WTC11 (cell line): ENCODE measurements at regions not wholly inside any gene's neighbourhood (a gene's known extent, or its start where the extent isn't known, plus 50 kb on each side); places are given as distances from the start of the nearest gene placed in this dataset.
"Not testable (repeated sequence)": the region's sequence is repeated elsewhere in the genome, so short reads cannot be mapped to it uniquely, and the experiment has no call there.

ENCODE experiments used
- ATAC-seq: fragments of 200-7000 bp; cut with Tn5 transposase; 2 replicates; pipeline ENCODE4 v1.10.0; 2021; ENCODE audit warnings: mild to moderate bottlenecking, moderate library complexity
- CTCF ChIA-PET: fragments of 300-600 bp; sonication (Branson Sonifier 250); formaldehyde crosslinking; loops from one replicate; lab custom pipeline; 2021; ENCODE audit warnings: antibody characterized with exemption; lab: Charles Lee
- POLR2A ChIA-PET: fragments of 350-600 bp; sonication (Branson Sonifier 250); formaldehyde crosslinking; loops from one replicate; lab custom pipeline; 2021; ENCODE audit warnings: antibody characterized with exemption; lab: Charles Lee
- DNase-seq: peaks from one replicate; pipeline ENCODE4 v3.0.0; 2021; ENCODE audit warnings: low spot score
- H3K27ac Mint-ChIP-seq: 2 replicates; pipeline ENCODE4 v1.8.0; 2021; ENCODE audit warnings: mixed read lengths
- H3K27me3 Mint-ChIP-seq: 2 replicates; pipeline ENCODE4 v1.8.0; 2021; ENCODE audit warnings: low read depth, mild to moderate bottlenecking, moderate library complexity, mixed read lengths
- H3K36me3 Mint-ChIP-seq: 2 replicates; pipeline ENCODE4 v1.8.0; 2021; ENCODE audit warnings: mixed read lengths
- H3K4me1 Mint-ChIP-seq: 2 replicates; pipeline ENCODE4 v1.8.0; 2022; ENCODE audit warnings: mixed read lengths
- H3K4me3 Mint-ChIP-seq: 2 replicates; pipeline ENCODE4 v1.8.0; 2021; ENCODE audit warnings: mild to moderate bottlenecking, moderate library complexity, mixed read lengths
- H3K9me3 Mint-ChIP-seq: 2 replicates; pipeline ENCODE4 v1.8.0; 2021; ENCODE audit warnings: mixed read lengths
- ATF1 ChIP-seq: sonication (generic); formaldehyde crosslinking; IDR thresholded peaks from 2 replicates; pipeline ENCODE4 v1.8.1; 2023; ENCODE audit warnings: mild to moderate bottlenecking, moderate library complexity, missing genetic modification reagents
- CREM ChIP-seq: sonication (generic); formaldehyde crosslinking; IDR thresholded peaks from 2 replicates; pipeline ENCODE4 v1.8.1; 2022; ENCODE audit warnings: mild to moderate bottlenecking, missing genetic modification reagents, moderate library complexity
- CTCF ChIP-seq: fragments of 200-600 bp; IDR thresholded peaks from 2 replicates; pipeline ENCODE4 v1.8.0; 2022; ENCODE audit warnings: antibody characterized with exemption
- ELF4 ChIP-seq: sonication (generic); formaldehyde crosslinking; IDR thresholded peaks from 2 replicates; pipeline ENCODE4 v1.8.1; 2022; ENCODE audit warnings: low read depth, mild to moderate bottlenecking, moderate library complexity, missing genetic modification reagents
- FOXK1 ChIP-seq: sonication (generic); formaldehyde crosslinking; IDR thresholded peaks from 2 replicates; pipeline ENCODE4 v1.8.0; 2022; ENCODE audit warnings: mild to moderate bottlenecking, moderate library complexity, missing genetic modification reagents
- FOXP1 ChIP-seq: sonication (generic); formaldehyde crosslinking; IDR thresholded peaks from 2 replicates; pipeline ENCODE4 v1.8.0; 2022; ENCODE audit warnings: missing genetic modification reagents, mild to moderate bottlenecking, moderate library complexity, borderline replicate concordance
- GRHL2 ChIP-seq: fragments of 250-450 bp; sonication (Bioruptor Pico); IDR thresholded peaks from 2 replicates; pipeline ENCODE4 v1.8.0; 2022; ENCODE audit warnings: mild to moderate bottlenecking, moderate library complexity; ENCODE audit not compliant: insufficient replicate concordance, severe bottlenecking
- JAZF1 ChIP-seq: fragments of 250-450 bp; sonication (Bioruptor Pico); IDR thresholded peaks from 2 replicates; pipeline ENCODE4 v1.9.0; 2021; ENCODE audit warnings: moderate library complexity, mild to moderate bottlenecking, inconsistent platforms
- OVOL2 ChIP-seq: fragments of 250-450 bp; sonication (Bioruptor Pico); IDR thresholded peaks from 2 replicates; pipeline ENCODE4 v1.9.0; 2021; ENCODE audit warnings: mild to moderate bottlenecking, borderline replicate concordance
- RELA ChIP-seq: sonication (generic); formaldehyde crosslinking; IDR thresholded peaks from 2 replicates; pipeline ENCODE4 v1.8.1; 2022; ENCODE audit warnings: missing genetic modification reagents, mild to moderate bottlenecking, borderline replicate concordance
- SMAD3 ChIP-seq: sonication (generic); formaldehyde crosslinking; IDR thresholded peaks from 2 replicates; pipeline ENCODE4 v1.8.0; 2022; ENCODE audit warnings: missing genetic modification reagents, mild to moderate bottlenecking, borderline replicate concordance
- TEAD1 ChIP-seq: sonication (generic); formaldehyde crosslinking; IDR thresholded peaks from 2 replicates; pipeline ENCODE4 v1.8.0; 2022; ENCODE audit warnings: mild to moderate bottlenecking, missing genetic modification reagents
- TP53 ChIP-seq: sonication (generic); formaldehyde crosslinking; IDR thresholded peaks from 2 replicates; pipeline ENCODE4 v1.8.1; 2023; ENCODE audit warnings: mild to moderate bottlenecking, missing genetic modification reagents
- ZBTB21 ChIP-seq: sonication (generic); formaldehyde crosslinking; IDR thresholded peaks from 2 replicates; pipeline ENCODE4 v1.8.1; 2023; ENCODE audit warnings: mild to moderate bottlenecking, missing genetic modification reagents, borderline replicate concordance
- ZNF232 ChIP-seq: sonication (generic); formaldehyde crosslinking; IDR thresholded peaks from 2 replicates; pipeline ENCODE4 v1.8.0; 2022; ENCODE audit warnings: mild to moderate bottlenecking, missing genetic modification reagents
- ZNF425 ChIP-seq: fragments of 250-450 bp; sonication (Bioruptor Pico); conservative IDR thresholded peaks from 2 replicates; pipeline ENCODE4 v1.9.0; 2021; ENCODE audit warnings: mild to moderate bottlenecking
- ZNF671 ChIP-seq: fragments of 250-450 bp; sonication (Bioruptor Pico); IDR thresholded peaks from 2 replicates; pipeline ENCODE4 v1.8.0; 2021; ENCODE audit warnings: mild to moderate bottlenecking
- TF ChIP-seq, protein P1 (sequence below): sonication (generic); formaldehyde crosslinking; IDR thresholded peaks from 2 replicates; pipeline ENCODE4 v1.8.1; 2023; ENCODE audit warnings: mild to moderate bottlenecking, missing genetic modification reagents
- TF ChIP-seq, protein P2 (sequence below): sonication (generic); formaldehyde crosslinking; IDR thresholded peaks from 2 replicates; pipeline ENCODE4 v1.8.1; 2022; ENCODE audit warnings: mild to moderate bottlenecking, missing genetic modification reagents, moderate library complexity, borderline replicate concordance
- TF ChIP-seq, protein P3 (sequence below): sonication (generic); formaldehyde crosslinking; IDR thresholded peaks from 2 replicates; pipeline ENCODE4 v1.8.0; 2022; ENCODE audit warnings: mild to moderate bottlenecking, missing genetic modification reagents
- TF ChIP-seq, protein P4 (sequence below): fragments of 250-450 bp; sonication (Bioruptor Pico); IDR thresholded peaks from 2 replicates; pipeline ENCODE4 v1.9.0; 2021; ENCODE audit warnings: mild to moderate bottlenecking

- no peak for TF ChIP-seq CTCF
- no peak for TF ChIP-seq JAZF1 (CRISPR knock-in tag)
- no peak for TF ChIP-seq OVOL2
- no peak for TF ChIP-seq FOXP1
- no peak for TF ChIP-seq GRHL2 (CRISPR knock-in tag)
- TF ChIP-seq, protein P1, sequence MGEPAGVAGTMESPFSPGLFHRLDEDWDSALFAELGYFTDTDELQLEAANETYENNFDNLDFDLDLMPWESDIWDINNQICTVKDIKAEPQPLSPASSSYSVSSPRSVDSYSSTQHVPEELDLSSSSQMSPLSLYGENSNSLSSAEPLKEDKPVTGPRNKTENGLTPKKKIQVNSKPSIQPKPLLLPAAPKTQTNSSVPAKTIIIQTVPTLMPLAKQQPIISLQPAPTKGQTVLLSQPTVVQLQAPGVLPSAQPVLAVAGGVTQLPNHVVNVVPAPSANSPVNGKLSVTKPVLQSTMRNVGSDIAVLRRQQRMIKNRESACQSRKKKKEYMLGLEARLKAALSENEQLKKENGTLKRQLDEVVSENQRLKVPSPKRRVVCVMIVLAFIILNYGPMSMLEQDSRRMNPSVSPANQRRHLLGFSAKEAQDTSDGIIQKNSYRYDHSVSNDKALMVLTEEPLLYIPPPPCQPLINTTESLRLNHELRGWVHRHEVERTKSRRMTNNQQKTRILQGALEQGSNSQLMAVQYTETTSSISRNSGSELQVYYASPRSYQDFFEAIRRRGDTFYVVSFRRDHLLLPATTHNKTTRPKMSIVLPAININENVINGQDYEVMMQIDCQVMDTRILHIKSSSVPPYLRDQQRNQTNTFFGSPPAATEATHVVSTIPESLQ (CRISPR knock-in tag): no peak
- no peak for TF ChIP-seq TP53
- no peak for TF ChIP-seq ZNF232 (CRISPR knock-in tag)
- TF ChIP-seq ELF4 (CRISPR knock-in tag): no peak
- TF ChIP-seq, protein P2, sequence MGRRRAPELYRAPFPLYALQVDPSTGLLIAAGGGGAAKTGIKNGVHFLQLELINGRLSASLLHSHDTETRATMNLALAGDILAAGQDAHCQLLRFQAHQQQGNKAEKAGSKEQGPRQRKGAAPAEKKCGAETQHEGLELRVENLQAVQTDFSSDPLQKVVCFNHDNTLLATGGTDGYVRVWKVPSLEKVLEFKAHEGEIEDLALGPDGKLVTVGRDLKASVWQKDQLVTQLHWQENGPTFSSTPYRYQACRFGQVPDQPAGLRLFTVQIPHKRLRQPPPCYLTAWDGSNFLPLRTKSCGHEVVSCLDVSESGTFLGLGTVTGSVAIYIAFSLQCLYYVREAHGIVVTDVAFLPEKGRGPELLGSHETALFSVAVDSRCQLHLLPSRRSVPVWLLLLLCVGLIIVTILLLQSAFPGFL (CRISPR knock-in tag): no peak
- no peak for TF ChIP-seq ZNF671 (CRISPR knock-in tag)
These were observed 938.4 kb upstream of the ATXN7L3B start (continued) for GRCh38 chr12:73599268-73599667.

DNA sequence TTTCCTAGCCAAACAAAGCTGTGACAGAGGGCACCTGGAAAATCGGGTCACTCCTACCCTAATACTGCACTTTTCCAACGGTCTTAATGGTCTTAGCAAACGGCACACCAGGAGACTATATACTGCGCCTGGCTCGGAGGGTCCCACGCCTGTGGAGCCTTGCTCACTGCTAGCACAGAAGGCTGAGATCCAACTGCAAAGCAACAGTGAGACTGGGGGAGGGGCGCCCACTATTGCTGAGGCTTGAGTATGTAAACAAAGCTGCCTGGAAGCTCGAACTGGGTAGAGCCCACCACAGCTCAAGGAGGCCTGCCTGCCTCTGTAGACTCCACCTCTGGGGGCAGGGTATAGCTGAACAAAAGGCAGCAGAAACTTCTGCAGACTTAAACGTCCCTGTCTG lies 931.7 kb upstream of the ATXN7L3B start:
- H3K27ac Mint-ChIP-seq, POLR2A ChIA-PET, H3K4me3 Mint-ChIP-seq, H3K36me3 Mint-ChIP-seq, H3K27me3 Mint-ChIP-seq: not testable (repeated sequence)
- ATAC-seq (peak; percentile 77), DNase-seq (peak; percentile 54)
- peaks cover 13% of the 10 kb centered on the region for H3K4me1 Mint-ChIP-seq
- CTCF ChIA-PET: interaction anchor here (1.5 kb wide), 1 partner anchor 91 kb away, joined by 4 read pairs; no protein-coding TSS in a partner anchor
- peak; percentile 49; the same call in 1 of the 2 replicates for TF ChIP-seq FOXK1 (CRISPR knock-in tag)
- H3K9me3 Mint-ChIP-seq: peaks cover 12% of the 10 kb centered on the region

GRCh38 chr12:73612551-73612950 lies 925.1 kb upstream of the ATXN7L3B start:
- Mint-ChIP-seq H3K27me3 (no peaks in the 10 kb centered on the region), H3K4me1 (no peaks in the 10 kb centered on the region; the same call in 1 of the 2 replicates), H3K9me3 (peaks cover 37% of the 10 kb centered on the region), H3K4me3 (no peak overlapping the region), H3K36me3 (peaks cover 20% of the 10 kb centered on the region), H3K27ac (no peak overlapping the region)
- ATAC-seq: no peak
- no peak for DNase-seq
- ChIA-PET CTCF (no interaction called here), POLR2A (no interaction called here)
- TF ChIP-seq, protein P3, sequence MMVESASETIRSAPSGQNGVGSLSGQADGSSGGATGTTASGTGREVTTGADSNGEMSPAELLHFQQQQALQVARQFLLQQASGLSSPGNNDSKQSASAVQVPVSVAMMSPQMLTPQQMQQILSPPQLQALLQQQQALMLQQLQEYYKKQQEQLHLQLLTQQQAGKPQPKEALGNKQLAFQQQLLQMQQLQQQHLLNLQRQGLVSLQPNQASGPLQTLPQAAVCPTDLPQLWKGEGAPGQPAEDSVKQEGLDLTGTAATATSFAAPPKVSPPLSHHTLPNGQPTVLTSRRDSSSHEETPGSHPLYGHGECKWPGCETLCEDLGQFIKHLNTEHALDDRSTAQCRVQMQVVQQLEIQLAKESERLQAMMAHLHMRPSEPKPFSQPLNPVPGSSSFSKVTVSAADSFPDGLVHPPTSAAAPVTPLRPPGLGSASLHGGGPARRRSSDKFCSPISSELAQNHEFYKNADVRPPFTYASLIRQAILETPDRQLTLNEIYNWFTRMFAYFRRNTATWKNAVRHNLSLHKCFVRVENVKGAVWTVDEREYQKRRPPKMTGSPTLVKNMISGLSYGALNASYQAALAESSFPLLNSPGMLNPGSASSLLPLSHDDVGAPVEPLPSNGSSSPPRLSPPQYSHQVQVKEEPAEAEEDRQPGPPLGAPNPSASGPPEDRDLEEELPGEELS: no peak

- peaks cover 11% of the 10 kb centered on the region for H3K9me3 Mint-ChIP-seq
- no peak for TF ChIP-seq CREM (CRISPR knock-in tag)
- TF ChIP-seq ZNF425 (CRISPR knock-in tag): no peak
- no peak for TF ChIP-seq SMAD3 (CRISPR knock-in tag)
- TF ChIP-seq ZBTB21 (CRISPR knock-in tag): no peak
- no peak for TF ChIP-seq TEAD1 (CRISPR knock-in tag)
- TF ChIP-seq RELA: no peak
- no peak for TF ChIP-seq ATF1 (CRISPR knock-in tag)
- TF ChIP-seq, protein P4, sequence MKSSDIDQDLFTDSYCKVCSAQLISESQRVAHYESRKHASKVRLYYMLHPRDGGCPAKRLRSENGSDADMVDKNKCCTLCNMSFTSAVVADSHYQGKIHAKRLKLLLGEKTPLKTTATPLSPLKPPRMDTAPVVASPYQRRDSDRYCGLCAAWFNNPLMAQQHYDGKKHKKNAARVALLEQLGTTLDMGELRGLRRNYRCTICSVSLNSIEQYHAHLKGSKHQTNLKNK (CRISPR knock-in tag): no peak
- H3K4me1 Mint-ChIP-seq: peaks cover 4% of the 10 kb centered on the region; the same call in 1 of the 2 replicates
- no peaks in the 10 kb centered on the region for H3K27me3 Mint-ChIP-seq
- CTCF ChIA-PET: no interaction called here
- DNase-seq: no peak
- H3K4me3 Mint-ChIP-seq: no peak overlapping the region
- H3K27ac Mint-ChIP-seq: no peak overlapping the region
- no peak for ATAC-seq
- H3K36me3 Mint-ChIP-seq: no peaks in the 10 kb centered on the region
- POLR2A ChIA-PET: no interaction called here
These were observed 914.2 kb upstream of the ATXN7L3B start for GRCh38 chr12:73623421-73623820.
